Fibroblast of upper back skin (primary cell): ENCODE measurements at regions not wholly inside any gene's neighbourhood (a gene's known extent, or its start where the extent isn't known, plus 50 kb on each side); places are given as distances from the start of the nearest gene placed in this dataset.
"Not testable (repeated sequence)": the region's sequence is repeated elsewhere in the genome, so short reads cannot be mapped to it uniquely, and the experiment has no call there.

ENCODE experiments used
- DNase-seq: peaks from one replicate; pipeline ENCODE4 v3.0.0-alpha.2; 2013

DNA sequence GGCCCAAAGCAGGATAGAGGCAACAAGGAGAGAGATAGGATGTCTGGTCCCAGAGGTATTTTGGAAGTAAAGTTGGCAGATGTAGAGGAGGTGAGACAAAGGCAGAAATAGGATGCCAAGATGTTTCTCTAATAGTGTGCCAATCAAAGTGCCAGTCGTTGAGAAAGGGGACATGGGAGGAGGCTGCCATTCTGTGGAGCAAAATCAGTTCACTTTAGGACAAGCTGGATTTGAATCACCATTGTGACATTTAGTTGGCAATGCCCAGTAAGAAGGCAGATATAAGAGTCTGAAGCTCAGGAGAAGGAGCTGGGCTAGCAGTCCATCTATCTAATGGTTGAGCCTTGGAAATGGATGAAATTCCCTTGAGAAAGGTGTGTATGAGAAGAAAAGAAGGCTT lies 53.8 kb downstream of the ADRB2 start:
- DNase-seq = no peak

DNA sequence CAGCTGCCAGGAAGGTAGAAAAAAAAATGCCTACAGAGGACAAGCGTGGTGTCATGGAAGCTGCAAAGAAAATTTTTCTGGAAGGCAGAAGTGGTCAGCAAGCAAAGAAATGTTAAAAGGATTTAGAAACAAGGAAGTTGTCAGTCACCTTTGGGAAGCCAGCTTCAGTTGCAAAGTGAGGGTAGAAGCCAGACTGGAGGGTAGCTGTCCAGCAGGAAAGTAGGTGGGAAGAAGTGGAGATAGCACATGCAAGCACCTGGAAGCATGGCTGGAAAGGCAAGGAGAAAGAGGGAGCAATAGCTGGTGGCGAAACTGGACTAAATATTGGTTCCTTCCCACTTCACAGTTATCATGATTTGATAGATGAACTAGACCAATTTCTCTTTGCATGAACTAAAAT lies 54.3 kb downstream of the ADRB2 start:
- no peak for DNase-seq

DNA sequence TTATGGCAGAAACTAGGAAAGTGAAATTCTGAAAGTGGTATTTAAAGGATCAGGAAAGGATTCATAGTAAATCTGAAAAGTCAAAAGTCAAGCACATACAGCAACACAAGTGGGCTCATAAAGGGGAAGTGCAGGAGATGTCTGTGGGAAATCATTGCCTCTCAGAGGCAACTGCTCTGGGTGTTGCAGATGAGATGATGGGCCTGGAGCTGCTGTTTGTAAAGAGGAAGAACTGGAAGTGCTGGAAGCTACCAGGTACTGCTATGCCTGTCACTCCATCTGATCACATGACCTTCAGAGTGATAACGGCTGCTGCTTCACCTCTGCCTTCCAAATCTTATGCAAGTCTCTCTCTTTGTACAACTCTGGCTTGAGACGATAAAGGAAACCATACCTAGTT lies 55.9 kb downstream of the ADRB2 start:
- no peak for DNase-seq

DNA sequence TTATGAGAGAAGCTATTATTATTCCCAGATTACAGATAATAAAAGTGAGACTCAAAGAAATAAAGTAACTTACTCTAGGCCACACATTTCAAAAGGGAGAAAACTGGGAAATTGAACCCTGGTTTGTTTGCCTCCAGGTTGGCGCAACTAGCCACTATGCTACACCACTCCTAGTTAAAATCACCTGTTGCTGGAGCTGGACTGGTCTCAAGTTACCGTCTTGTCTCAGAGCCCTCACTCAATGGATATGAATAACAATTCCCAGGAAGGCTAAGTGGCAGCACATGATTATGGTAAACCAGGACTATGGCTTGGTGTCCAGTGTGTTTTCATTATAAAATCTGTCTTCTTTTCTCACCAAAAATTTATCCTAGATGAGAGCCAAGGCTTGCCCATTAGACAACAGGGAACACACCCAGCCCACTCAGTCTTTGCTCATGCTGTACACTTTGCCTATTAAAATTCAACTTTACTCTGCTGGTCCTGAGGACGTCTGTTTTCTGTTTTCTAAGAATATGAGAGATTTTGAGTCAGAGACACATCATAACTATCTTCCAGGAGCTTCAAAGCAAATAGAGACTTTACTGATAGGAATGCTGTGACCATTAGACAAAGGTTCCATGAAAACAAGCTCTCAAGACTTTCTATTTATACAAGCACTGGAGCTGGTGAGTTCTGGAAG lies 58.1 kb downstream of the ADRB2 start:
- no peak for DNase-seq

DNA sequence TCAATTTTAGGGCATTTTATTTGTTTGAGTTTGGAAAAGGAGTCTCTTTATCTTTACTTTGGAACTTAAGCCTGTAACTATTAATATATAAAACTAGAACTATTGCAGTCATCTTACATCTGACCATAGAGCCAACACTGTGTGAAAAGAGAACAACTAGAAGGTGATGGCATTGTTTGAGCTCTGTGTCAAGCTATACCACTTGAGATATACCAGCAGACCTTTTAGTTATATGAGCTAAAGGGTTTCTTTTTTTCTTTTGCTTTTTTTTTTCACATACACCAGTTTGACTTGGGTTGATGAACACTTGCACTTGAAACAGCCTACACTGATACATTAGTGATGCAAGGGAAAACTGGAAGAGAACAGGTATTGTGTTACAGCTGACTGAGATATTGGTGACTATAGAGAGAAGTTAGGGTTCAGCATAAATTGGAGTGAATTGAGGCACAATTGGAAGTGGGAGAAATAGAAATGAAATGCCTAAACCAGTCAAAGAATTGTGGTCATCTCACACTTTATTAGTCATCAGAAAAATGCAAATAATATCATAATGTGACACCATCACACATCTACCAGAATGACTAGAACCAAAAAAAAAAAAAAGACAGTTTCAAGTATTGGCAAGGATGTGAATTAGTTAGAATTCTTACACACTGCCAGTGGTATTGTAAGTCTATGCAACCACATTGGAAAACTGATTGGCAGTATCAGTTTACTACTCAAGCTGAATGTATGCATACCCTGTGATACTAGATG lies 60.9 kb downstream of the ADRB2 start:
- no peak for DNase-seq

DNA sequence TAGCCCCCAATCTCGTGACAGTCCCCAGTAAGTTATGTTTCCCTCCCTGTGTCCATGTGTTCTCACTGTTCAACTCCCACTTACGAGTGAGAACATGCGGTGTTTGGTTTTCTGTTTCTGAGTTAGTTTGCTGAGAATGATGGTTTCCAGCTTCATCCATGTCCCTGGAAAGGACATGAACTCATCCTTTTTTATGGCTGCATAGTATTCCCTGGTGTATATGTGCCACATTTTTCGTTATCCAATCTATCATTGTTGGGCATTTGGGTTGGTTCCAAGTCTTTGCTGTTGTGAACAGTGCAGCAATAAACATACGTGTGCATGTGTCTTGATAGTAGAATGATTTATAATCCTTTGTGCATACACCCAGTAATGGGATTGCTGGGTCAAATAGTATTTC lies 63.5 kb downstream of the ADRB2 start:
- not testable (repeated sequence) for DNase-seq

DNA sequence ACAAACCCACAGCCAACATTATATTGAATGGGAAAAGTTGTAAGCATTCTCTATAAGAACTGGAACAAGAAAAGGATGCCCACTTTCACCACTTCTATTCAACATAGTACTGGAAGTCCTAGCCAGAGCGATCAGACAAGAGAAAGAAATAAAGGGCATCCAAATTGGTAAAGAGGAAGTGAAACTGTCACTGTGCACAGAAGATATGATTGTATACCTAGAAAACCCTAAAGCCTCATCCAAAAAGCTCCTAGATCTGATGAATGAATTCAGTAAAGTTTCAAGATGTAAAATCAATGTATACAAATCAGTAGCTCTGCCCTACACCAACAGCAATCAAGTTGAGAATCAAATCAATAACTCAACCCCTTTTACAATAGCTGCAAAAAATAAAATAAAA lies 69.0 kb downstream of the ADRB2 start:
- not testable (repeated sequence) for DNase-seq

DNA sequence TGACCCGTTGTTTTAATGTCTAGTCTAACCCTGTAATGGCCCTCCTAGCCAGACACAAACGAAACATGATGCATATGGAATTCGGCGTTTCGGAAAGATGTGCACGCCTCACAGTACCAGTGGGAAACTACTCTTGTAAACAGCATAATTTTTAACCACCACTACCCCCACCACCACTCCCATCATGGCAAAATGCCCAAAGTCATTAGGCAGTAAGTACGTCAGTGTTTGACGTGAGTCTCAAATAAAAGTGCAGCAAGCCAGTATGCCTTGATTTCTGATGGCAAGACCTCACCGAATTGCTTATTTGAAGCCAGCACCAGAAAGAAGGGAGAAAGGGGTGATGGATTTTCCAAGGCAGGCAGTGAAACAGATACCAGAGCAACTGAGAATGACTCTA lies 71.4 kb downstream of the ADRB2 start:
- no peak for DNase-seq

DNA sequence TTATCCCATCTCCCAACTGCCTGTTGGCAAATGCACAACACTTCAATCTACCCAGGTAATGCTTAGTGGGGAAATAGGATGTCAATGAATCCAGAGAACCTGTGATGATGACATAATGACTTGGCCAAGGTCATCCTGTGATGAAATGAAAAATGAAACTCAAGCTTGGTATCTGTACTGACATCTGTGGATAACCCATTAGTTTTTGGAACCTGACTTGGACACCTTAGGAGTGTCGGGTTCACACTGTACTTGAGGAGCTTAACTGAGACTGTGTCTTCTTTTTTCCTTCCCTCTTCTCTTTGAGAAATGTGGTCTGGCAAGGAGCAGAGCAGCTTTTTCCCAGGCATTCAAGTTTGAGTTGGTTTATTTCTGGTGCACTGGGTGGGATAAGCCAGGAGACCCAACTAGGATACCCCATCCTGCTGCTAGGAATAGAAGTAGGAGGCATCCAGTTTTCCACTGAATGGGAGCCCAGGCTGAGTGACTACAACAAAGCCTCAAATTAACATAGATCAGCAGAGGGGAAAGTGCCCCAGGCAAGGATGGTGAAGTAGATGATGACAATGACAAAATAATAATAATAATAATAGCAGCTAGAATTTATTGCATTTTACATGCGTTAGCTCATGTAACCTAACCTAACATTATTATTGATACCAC lies 72.1 kb downstream of the ADRB2 start:
- DNase-seq = no peak

DNA sequence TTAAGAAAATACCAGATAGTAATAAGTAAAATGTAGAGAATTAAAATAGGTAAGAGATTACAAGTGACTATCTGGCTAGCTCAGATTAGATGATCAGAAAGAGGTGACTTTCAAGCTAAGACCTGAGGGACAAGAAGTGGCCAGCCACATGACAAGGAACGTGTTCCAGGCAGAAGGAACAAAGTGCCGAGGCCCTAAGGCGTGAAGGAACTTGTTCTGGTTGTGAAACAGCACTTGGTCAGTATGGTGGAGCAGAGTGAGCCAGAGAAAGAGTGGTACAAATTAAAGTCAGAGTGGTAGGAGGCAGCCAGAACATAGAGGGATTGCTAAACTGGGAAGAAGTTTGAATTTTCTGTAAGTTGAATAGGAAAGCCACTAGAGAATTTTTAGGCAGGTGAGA lies 73.6 kb downstream of the ADRB2 start:
- no peak for DNase-seq

DNA sequence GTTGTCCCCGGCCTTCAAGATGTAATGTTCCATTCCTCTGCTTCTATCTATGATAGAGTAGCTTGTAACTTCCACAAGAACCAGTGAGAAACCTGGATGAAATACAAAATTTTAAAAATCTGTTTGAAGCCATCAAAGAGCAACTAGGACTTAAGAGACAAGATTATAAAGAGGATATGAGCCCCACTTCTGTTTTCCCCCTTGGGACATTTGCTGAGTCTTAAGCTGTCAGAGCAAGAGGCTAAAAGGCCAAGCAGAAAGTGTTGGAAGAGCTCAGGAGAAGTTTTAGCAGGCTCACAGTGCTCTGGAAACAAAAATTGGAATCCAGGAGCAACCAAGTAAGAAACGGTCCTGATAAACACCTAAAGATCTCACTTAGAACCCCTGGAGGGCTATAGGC lies 76.1 kb downstream of the ADRB2 start:
- no peak for DNase-seq

DNA sequence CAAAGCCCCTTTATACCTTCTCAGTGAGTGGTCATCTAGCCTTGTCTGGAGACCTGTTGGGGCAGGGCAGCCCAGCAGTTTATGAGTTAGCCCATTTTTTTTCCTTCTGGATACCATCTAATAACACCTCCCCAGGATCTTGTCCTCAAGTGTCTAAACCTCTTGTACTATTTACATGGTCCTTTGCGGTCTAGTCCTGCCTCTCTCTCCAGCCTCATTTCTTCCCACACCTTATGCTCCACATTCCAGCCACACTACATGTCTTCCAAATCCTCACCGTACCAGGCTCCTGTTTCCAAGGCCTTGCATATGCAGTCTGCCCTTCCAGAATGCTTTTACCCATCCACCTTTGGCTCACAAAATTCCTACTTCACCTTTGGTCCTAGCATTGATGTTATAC lies 77.2 kb downstream of the ADRB2 start:
- no peak for DNase-seq

DNA sequence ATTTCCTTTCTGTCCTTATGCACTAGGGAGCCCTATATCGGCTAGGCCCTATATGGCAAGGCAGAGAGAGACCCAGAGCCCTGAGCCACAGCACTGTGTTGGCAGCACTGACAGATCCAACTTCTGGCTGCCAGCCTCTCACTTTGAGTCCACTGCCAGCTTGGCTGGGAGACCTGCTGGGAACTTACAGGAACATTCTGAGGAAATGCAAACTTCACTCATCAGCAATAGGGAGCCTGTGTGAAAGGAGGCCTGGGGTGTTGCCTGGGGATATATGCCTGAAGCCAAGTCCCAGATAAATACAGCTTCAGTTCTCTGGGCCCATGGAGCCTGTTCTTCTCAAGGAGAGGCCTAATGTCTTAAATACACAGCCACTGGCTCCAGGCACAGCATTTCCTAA lies 78.0 kb downstream of the ADRB2 start:
- no peak for DNase-seq

DNA sequence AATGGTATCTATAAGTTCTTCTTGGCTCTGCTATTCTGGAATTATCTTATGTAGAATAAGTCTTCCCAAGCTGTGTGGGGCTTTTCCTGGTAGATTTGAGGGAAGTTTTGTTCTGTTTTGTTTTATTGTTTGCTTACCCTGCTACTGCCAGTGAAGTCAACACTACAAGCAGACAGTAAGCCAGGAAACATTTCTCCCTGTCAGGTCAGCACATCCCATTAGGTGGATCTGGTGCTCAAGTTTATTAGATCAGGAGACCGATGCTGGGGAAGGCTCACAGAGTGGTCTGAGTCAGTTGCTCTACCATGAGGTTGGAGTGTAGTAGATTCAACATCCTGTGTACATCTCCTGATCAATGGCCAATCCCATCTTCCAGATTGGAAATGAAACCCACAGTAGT lies 79.1 kb downstream of the ADRB2 start:
- no peak for DNase-seq

DNA sequence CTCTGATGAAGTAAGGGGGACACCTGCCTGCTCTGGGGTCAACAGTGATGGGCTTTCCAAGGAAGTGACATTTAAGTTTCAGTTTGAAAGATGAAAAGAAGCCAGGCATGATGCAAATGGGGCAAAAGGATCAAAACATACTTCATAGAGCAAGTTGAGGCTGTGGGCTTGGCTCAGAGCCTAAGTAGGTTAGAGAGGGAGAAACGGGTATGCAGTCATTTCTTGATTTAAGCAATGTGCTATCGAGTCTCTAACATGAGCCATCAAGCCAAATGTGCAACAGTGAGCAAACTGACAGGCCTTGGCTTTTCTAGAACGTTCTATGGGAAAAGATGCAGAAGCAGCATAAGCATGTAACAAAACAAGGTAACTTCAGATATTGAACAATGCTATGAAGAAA lies 80.6 kb downstream of the ADRB2 start:
- DNase-seq = no peak

DNA sequence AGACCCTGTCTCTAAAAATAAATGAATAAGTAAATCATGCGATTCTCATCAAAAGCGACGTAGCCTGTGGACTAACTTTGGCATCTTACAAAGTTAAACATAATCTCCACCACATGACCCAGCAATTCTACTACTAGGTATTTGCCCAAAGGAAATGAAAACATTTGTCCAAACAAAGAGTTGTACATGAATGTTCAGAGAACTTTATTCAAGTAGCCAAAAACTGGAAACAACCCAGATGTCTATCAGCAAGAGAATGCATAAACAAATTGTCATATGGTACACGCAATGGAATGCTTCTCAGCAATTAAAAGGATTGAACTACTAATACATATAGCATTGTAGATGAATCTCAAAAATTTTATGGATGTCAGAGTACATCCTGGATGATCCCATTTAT lies 82.6 kb downstream of the ADRB2 start:
- DNase-seq = peak; percentile 46

DNA sequence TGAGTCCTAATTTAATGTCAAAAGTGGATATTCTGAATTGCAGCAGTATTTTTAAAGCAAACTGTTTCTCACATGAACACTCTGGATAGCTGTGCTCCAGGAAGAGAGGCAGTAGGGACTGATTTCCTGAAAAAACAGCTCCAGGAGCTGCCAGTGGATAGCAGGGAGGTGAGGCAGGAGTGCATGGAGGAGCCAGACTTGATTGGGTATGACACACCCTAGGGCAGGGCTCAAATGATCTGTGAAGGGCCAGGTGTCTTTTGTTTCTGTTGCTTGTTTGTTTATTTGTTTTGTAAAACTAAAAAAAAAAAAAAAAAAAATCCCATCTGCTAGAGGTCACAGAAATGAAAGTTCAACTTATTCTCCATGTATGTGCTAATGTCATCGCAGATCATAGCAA lies 83.4 kb downstream of the ADRB2 start:
- no peak for DNase-seq

DNA sequence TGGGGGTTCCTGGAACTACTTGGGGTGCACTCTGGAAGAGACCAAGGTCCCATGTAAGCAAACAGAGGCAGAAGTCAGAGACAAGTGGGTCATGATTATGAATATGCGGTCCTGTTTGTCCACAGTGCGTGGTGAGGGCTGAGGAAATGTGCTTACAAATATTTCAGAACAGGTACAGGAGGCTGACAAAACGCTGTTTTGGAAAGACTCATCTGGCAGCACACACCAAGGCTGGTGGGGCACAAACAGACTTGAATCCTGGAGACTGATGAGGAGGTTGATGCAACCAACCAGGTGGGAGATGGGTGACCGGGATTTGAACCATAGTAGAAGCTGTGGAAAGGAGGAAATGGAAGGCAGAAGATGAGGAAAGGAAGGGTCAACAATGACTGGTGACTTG lies 83.8 kb downstream of the ADRB2 start:
- no peak for DNase-seq

DNA sequence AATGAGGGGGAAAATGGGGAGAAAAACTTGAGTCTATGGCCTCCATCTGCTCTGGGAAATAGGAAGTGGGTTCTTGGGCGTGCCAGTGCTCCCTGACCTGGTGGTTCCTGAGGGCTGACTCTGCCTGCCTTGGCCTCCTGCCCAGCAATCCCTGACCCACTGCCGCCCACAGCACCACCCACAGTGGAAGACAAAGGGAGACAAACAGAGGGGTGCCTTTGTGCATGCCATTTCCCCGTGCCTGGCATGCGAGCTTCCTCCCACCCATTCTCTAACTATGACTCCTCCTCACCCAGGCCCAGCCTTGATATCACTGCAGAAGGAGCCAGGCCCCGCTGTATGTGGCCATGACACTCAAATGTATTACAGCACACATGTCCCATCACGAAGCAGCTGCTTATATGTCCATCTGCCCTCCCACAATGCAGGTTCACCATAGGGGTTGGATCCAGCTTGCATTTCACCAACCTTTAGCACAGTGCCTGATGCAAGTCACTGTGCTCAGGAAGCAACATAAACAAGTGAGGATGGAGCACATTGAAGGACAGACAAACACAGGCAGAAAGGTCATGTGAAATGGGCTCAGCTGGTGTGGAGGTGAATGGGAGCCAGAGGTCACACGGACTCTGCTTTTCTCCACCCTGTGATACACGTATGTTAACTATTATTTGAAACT lies 84.4 kb downstream of the ADRB2 start:
- DNase-seq = peak; percentile 23

DNA sequence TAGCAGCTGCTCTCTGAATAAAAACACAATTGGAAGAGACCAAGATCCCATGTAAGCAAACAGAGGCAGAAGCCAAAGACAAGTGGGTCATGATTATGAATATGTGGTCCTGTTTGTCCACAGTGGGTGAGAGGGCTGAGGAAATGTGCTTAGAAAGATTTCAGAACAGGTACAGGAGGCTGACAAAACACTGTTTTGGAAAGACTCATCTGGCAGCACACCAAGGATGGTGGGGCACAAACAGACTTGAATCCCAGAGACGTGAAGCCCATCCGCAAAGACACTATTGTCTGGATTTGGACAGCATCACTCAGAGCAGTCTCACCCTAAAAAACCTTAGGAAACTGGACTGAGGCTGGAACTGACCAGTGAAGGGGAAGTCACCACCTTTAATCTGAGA lies 85.0 kb downstream of the ADRB2 start:
- DNase-seq = no peak

DNA sequence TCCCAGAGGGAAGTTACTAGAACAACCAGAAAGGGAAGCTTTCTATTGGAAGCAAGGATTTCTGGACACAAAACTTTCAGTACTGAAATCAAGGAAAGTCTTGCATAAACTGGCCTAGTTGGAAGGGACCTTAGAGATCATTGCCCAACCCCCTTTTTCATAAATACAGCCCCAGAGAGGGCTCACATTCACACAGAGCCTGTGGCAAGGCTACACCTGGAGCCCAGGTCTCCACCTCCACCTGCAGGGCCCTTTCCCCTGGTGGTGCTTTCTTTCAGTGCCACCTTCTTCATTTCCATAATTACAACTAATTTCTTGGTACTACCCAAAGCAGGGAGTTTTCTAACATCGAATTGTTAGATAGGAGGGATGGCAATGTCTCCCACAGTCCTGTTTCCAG lies 85.7 kb downstream of the ADRB2 start:
- DNase-seq = no peak

DNA sequence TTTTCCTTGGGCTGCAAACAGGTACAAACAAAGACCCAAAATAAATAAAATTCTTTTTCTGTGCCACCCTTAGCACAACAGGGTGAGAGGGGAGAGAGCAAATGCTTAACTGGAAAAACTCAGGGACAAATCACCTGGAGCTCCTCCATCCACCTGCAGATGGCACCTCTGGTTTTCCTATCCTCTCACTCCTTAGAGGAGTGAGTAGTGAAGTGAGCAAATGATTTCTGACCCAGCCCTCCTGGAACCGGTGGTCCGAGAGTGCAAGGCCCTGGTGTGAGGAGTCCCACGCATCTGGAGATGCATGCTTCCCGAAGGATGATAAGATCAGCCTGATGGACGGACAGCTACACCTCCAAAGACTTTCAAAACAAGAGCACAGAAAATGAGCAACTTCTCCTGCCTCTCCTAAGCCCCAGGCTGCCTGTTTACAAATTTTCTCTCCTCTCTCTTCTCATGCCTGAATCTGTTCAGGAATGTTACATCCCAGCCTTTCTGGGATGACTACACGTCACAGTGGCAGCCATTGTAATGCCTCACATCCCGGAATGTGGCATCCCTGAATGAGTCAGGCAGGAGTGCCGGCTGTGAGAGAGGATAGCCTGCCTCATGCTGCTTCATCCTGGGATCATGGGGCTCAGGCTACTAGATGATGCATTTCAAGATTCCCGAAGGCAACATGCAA lies 86.4 kb downstream of the ADRB2 start:
- peak; percentile 97 for DNase-seq

DNA sequence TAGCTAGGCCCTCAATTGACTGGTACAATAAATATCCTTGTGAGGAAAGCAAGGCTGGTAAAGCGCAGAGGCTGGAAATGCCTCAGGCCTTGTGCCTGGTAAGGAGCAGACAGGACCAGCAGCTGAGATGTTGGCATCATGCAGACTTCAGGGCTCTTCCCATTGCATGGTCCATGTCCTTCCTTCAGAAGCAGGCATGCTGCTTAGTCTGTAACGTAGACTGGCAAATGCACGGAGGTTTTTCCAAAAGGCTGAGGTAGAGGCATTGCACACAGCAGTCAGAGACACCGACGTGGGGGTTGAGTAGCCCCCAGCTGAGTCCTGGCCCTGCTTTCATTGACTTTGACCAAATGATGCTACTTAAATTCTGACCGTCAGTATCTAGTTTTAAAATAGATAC lies 87.1 kb downstream of the ADRB2 start:
- DNase-seq = no peak
